Ovary (tissue), 3 donors: ENCODE measurements at regions not wholly inside any gene's neighbourhood (a gene's known extent, or its start where the extent isn't known, plus 50 kb on each side); places are given as distances from the start of the nearest gene placed in this dataset.

Experiments used
- POLR2A ChIP-seq: fragments of 450-650 bp; IDR thresholded peaks from one replicate; pipeline ENCODE4 v1.6.1; 2017; ENCODE audit warnings: antibody characterized with exemption, mild to moderate bottlenecking, moderate library complexity
- TF ChIP-seq, protein P1 (sequence below), 3 donors: fragments of 450-650 bp in 2 of 3; fragments of 200-600 bp in 1 of 3; IDR thresholded peaks; one replicate each; pipeline versions ENCODE4 v1.5.1 to v1.8.0; 2016 to 2022; ENCODE audit warnings: antibody characterized with exemption in 3 of 3, mild to moderate bottlenecking in 1 of 3
- donor health status: DM: no; HTN: no; CAD: no.

DNA sequence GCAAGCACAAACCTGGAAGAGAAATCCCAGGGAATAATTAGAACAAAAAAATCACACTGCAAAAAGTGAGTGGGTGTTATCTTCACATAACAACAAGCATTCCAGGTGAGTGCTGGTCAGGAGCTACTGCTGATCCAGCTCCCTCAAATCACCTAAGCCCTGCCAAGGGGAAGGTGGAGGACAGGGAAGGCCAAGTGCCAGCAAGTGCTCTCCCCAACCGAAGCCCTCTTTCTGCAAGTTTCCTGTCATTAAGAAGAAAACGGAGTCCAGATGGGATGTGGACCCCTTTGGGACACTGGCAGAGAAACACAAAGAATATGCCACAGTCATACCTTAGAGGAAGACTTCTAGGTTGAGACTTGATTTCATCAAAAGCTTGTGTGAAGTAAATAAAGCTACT is 933.0 kb upstream of the ZNF722 start:
- TF ChIP-seq, protein P1, sequence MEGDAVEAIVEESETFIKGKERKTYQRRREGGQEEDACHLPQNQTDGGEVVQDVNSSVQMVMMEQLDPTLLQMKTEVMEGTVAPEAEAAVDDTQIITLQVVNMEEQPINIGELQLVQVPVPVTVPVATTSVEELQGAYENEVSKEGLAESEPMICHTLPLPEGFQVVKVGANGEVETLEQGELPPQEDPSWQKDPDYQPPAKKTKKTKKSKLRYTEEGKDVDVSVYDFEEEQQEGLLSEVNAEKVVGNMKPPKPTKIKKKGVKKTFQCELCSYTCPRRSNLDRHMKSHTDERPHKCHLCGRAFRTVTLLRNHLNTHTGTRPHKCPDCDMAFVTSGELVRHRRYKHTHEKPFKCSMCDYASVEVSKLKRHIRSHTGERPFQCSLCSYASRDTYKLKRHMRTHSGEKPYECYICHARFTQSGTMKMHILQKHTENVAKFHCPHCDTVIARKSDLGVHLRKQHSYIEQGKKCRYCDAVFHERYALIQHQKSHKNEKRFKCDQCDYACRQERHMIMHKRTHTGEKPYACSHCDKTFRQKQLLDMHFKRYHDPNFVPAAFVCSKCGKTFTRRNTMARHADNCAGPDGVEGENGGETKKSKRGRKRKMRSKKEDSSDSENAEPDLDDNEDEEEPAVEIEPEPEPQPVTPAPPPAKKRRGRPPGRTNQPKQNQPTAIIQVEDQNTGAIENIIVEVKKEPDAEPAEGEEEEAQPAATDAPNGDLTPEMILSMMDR (IDR thresholded peaks at IDR 0.05), result no peak
- TF ChIP-seq POLR2A, result no peak
